ENCODE measurements at regions not wholly inside any gene's neighbourhood (a gene's known extent, or its start where the extent isn't known, plus 50 kb on each side); places are given as distances from the start of the nearest gene placed in this dataset.

GRCh38 chr2:120819720-120820210 is 84.1 kb downstream of the GLI2 start:
- TF ChIP-seq CTCF (IDR thresholded peaks at IDR 0.05) (no peak), EZH2 (IDR thresholded peaks at IDR 0.05; ENCODE audit: borderline replicate concordance, insufficient read depth, low read depth, low read length, poor library complexity, severe bottlenecking) (no peak)

Measured in B cell (primary cell).